ENCODE measurements at regions not wholly inside any gene's neighbourhood (a gene's known extent, or its start where the extent isn't known, plus 50 kb on each side); places are given as distances from the start of the nearest gene placed in this dataset.
A peak's percentile ranks its signal among the peaks of the same experiment; 100 is the strongest.
"Not testable (repeated sequence)": the region's sequence is repeated elsewhere in the genome, so short reads cannot be mapped to it uniquely, and the experiment has no call there.

GRCh38 chr15:66993874-66994696, 71.3 kb upstream of the SMAD3 start:
- DNase-seq (ENCODE audit: low spot score) (peak; percentile 4), FAIRE-seq (no peak)

DNA sequence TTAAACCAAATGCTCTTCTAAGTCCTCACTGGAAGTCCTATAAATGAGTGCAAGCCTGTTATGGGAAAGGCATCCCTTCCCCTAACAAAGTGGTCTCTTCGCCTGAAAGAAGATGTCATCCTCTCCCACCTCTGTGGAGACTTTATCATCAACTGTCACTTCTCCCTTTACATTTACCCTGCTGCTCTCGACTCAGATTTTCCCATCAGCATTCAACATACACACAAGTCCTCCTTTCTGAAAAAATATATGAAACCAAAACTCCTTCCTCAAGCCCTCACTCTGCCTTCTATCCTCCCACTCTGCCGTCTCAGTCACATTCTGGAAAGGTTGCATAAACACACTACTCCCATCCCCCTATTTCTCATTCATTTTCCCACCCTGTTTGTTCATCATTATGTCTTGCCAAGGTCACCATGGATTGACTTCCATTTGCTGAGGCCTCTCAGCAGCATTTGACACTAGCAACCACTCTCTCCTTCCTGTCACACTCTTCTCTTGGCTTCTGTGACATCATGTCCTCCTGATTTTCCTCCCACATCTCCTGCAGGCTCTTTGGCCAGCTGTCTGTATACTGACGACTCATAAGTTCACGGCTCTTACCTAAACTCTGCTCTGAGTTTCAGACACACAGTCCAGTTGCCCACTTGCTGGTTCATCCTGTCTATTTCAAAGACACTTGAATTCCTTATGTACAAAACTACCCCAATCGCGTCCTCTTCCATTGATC, 70.3 kb upstream of the SMAD3 start:
- FAIRE-seq = no peak
- DNase-seq (ENCODE audit: low spot score) = peak; percentile 20

DNA sequence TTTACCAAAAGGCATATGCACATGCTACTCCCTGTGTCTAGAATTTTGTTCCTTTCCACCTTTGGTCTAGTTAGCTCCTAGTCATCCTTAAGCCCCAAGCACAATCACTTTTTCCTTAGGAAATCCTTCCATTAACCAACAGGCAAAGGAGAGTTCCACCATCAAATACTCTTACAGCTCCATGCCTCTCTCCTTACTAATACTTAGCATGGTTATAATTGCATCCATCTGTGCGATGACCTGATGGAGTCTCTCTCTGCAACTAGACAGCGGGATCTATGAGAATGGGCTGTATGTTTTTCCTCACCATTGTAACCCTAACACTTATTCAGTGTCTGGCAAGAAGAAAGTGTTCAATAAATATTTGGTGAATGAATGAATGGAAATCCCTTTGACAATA, 69.3 kb upstream of the SMAD3 start:
- FAIRE-seq (no peak), DNase-seq (ENCODE audit: low spot score) (no peak)

DNA sequence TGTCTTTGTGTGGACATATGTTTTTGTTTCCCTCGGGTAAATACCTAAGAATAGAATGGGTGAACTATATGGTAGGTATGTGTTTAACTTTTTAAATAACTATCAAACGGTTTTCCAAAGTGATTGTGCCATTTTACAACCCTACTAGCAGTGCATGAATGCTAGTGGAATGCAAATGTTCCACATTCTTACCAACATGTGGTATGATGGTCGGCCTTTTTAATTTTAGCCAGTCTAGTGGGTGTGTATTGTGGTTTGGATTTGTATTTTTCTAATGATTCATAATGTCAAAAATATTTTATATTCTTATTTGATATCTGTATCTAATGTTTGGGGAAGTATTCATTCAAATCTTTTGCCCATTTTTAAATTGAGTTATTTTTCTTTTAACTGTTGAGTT, 68.2 kb upstream of the SMAD3 start:
- FAIRE-seq (peak; percentile 59), DNase-seq (ENCODE audit: low spot score) (peak; percentile 53)

GRCh38 chr15:66998234-66998633, 67.2 kb upstream of the SMAD3 start:
- FAIRE-seq; DNase-seq (ENCODE audit: low spot score): not testable (repeated sequence)

DNA sequence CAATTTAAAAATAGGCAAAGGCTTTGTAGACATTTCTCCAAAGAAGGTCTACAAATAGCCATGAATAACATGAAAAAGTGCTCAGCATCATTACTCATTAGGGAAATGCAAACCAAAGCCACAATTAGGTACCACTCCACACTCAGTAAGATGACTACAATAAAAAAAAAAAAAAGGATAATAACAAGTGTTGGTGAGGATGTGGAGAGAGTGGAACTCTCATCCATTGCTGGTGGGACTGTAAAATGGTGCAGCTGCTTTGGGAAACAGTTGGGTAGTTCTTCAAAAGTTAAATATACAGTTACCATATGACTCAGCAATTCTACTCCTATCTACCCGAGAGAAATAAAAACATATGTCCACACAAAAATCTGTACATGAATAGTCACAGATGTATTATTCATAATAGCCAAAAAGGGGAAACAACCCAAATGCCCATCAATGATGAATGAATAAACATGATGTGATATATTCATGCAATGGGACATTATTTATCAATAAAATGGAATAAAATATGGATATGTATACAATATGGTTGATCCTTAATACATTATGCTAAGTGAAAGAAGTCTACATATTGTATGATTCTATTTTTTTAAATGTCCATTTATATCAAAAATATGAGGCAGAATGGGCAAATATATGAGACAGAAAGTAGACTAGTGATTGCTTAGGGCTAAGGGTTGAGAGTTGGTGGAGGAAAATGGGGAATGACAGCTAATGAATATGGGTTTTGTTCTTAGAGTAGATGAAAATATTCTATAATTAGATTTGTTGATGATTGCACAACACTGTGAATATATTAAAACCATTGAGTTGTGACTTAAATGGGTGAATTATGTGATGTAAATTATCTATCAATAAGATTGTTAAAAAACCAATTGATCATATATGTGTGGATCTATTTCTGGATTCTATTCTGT, 66.1 kb upstream of the SMAD3 start:
- no peak for FAIRE-seq
- no peak for DNase-seq (ENCODE audit: low spot score)

DNA sequence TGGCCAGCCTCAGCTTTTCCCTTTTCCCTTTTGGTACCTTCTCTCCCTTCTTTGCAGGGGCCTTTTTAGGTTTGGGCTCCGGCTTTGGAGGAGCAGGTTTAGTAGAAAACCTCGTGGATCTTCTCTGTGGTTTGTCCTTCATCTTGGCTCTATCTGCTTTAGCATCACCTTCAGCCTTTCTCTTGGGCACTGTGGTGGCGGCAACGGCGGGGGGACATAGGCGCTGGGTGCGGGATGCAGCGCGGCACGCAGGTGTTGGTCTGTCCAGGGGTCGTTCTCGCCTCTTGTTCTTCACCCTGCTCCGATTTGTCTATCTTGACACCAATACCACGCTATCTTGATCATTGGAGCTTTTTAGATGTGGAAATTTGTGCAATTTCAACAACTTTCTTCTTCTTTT, 64.5 kb upstream of the SMAD3 start:
- FAIRE-seq (no peak), DNase-seq (ENCODE audit: low spot score) (no peak)

- DNase-seq (ENCODE audit: low spot score) (no peak), FAIRE-seq (no peak)
Observed at GRCh38 chr15:67002368-67002767, 63.0 kb upstream of the SMAD3 start.

DNA sequence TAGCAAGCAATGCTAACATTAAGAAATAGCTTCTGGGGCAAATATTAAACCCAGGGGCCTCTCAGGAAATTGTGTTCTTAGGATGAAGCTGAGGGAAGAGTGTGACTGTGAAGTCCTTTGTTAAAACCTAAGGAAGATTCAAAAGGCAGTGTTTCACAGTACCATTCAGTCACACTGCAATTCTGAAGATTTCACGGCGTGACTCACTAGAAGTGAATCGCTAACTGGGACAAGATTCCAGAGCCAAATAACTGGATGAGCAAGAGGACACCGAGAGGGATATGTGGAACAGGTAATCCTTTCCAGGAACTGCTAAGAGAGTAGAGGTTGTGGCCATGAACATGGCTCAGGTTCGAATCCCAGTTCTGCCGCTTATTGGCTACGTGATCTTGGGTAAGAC, 61.8 kb upstream of the SMAD3 start:
- FAIRE-seq (peak; percentile 71), DNase-seq (ENCODE audit: low spot score) (peak; percentile 72)

DNA sequence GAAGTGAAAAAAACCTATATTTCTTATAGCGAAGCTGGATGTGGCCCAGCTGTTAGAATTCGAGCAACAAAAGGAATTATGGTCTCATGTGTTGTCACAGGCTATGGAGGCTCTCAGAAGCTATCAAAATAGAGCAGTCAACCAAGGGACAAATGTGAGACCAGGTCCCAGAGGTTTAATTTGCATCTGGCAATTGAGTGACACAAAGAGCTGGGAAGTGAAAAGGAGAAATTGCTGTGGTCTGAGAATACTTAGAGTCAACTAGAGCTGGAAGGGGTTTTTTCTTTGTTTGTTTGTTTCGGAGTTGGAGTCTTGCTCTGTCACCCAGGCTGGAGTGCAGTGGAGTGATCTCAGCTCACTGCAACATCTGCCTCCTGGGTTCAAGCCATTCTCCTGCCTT, 61.3 kb upstream of the SMAD3 start:
- FAIRE-seq (no peak), DNase-seq (ENCODE audit: low spot score) (no peak)

DNA sequence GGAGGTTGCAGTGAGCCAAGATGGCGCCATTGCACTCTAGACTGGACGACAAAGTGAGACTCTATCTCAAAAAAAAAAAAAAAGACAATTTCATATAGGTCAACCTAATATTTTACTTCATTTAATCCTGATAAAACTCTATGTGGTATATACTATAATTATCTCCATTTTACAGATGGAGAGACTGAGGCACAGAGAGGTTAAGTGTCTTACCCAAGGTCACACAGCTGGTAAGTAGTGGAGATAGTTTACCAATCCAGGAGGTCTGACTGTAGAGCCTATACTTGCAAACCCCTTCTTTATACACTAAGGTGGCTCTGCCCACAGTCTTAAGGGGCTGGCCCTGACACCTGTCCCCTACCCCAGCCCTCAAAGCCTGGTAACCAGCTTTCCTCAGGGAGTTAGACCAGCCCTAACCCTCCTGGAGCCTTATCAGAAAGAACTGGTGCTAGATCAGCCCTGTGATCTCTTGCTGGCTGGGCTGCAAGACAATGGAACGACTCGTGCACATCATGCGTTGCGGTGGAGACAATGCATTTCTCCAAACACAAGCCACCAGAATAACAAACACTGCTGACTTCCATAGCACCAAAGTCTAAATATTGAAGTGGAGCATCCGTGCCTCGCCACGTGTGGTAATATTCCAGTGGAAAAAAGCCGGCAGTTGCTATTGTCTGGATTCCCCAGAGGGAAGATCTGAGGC, 60.0 kb upstream of the SMAD3 start:
- FAIRE-seq = no peak
- no peak for DNase-seq (ENCODE audit: low spot score)

DNA sequence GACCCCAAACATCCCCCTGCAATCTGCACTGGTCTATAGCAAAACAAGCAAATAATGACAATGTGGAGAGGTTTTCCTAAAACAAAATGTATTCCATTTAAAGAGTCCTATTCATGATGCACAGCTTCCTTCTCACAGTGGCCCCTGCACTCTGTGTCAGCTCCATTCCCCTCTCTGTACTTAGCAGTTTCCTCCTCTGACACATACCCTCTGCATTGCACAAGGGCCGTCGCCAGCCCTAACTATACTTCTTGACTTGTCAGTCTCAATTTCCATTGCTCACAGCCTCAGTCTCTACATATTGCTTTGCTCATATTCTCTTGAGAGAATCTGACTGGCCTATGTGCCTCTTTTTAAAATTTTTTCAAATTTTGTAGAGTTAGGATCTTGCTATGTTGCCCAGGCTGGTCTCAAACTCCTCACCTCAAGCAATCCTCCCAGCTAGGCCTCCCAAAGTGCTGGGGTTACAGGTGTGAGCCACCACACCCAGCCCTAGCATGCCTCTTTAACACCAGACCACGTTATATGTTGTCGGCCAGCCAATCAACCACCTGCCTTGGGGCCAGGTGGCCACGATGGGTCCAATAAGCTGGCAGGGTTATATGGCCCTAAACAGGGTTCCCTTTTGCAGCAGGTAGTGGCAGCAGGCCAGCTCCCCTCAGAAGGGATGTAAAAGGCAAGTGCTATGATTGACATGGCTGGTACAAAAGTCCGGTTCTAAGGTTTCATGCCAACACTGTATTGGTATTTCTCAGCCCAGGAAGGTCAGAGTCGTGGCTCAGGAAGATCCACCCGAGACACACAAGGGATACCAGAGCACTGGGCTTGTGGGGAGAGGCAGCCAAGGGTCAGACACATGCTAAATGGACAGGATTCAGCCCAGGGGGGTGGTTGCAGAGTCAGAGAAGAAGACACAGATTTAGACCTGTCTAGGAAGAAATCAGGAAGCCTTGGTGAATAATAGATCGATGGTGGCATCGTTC, 59.0 kb upstream of the SMAD3 start:
- DNase-seq (ENCODE audit: low spot score) = no peak
- no peak for FAIRE-seq

- FAIRE-seq = no peak
- no peak for DNase-seq (ENCODE audit: low spot score)
Observed at GRCh38 chr15:67009576-67010569, 55.5 kb upstream of the SMAD3 start.

DNA sequence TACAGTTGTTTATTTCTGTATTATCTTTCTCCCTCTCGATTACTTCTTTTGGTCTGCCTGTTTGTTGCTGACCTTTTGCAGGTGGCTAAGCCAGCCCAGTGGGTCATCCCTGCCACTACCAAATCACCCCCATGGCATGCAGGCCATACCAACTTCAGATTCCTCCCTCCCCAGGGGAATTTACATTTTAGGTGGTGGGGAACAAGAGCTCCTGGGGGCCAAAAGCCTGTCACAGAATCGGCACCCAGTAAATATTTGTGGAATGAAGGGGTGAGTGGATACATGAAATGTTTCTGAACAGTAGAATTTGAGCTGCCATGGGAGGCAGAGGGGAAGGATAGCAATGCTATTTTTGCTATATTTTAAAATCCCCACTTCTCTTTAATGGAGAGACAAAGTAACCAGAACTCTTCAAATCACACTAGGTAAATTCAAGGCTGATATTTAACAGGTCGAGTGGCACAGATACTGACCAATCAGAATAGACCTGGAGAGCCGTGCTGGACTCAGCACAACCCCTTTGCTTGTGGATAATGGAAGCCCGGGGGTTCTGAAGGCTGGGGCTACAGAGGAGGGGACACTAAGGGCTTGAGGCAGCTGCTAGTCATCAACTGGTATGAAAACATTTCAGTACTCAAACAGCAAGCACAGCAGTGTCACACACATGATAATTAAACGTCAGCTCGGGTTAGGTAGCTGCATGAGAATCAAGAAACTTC, 54.3 kb upstream of the SMAD3 start:
- FAIRE-seq (no peak), DNase-seq (ENCODE audit: low spot score) (no peak)

GRCh38 chr15:67011617-67012005, 53.8 kb upstream of the SMAD3 start:
- DNase-seq (ENCODE audit: low spot score) = no peak

DNA sequence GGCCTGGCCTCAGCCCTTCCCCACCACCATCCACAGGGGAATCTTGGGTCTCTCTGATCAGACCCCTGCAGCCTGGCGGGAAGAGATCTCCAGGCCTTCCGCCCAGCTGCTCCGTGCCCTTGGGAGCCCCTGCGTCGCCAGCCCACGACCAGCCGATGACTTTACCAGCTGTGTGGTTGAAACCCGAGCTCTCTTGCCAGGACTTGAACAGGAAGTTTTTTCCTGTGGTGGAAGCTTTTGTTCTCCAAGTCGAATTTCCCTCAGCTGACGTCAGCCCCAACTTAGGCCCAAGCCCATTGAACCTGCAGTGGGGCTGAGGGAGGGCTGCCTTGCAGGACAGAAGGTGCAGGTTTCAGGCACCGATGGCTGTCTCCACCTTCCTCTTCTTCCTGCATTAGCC, 51.7 kb upstream of the SMAD3 start:
- DNase-seq (ENCODE audit: low spot score) (peak; percentile 91), FAIRE-seq (peak; percentile 35)

More at GRCh38 chr15:67011617-67012005, 53.8 kb upstream of the SMAD3 start:
- FAIRE-seq = no peak
